Midbrain (tissue), 1 donor: ENCODE measurements at regions not wholly inside any gene's neighbourhood (a gene's known extent, or its start where the extent isn't known, plus 50 kb on each side); places are given as distances from the start of the nearest gene placed in this dataset.

Source experiments
- DNase-seq: peaks from one replicate; lab custom pipeline; 2025; lab: John Stamatoyannopoulos, UW

GRCh38 chr1:194267021-194267420 is 1080.6 kb upstream of the B3GALT2 start:
- no peak for DNase-seq

GRCh38 chr1:194256010-194256409 is 1069.6 kb upstream of the B3GALT2 start:
- DNase-seq, result no peak

GRCh38 chr1:194252199-194252598 is 1065.8 kb upstream of the B3GALT2 start:
- DNase-seq, result no peak

GRCh38 chr1:194241215-194241614 is 1054.8 kb upstream of the B3GALT2 start:
- DNase-seq, result no peak

- no peak for DNase-seq
These were observed 1046.7 kb upstream of the B3GALT2 start for GRCh38 chr1:194233069-194233468.

- no peak for DNase-seq
These were observed 1044.1 kb upstream of the B3GALT2 start for GRCh38 chr1:194230351-194231144.

- DNase-seq, result no peak
These were observed 1042.0 kb upstream of the B3GALT2 start for GRCh38 chr1:194228427-194228826.

GRCh38 chr1:194227161-194227560 is 1040.7 kb upstream of the B3GALT2 start:
- no peak for DNase-seq

GRCh38 chr1:194225821-194226220 is 1039.4 kb upstream of the B3GALT2 start:
- no peak for DNase-seq

- DNase-seq, result no peak
These were observed 1037.2 kb upstream of the B3GALT2 start for GRCh38 chr1:194223596-194223995.

GRCh38 chr1:194215448-194215847 is 1029.0 kb upstream of the B3GALT2 start:
- no peak for DNase-seq

- DNase-seq, result no peak
These were observed 1028.3 kb upstream of the B3GALT2 start for GRCh38 chr1:194214735-194215134.

- no peak for DNase-seq
These were observed 1023.5 kb upstream of the B3GALT2 start for GRCh38 chr1:194209920-194210319.

- no peak for DNase-seq
These were observed 1022.3 kb upstream of the B3GALT2 start for GRCh38 chr1:194208674-194209073.

- no peak for DNase-seq
These were observed 1010.1 kb upstream of the B3GALT2 start for GRCh38 chr1:194196562-194196961.

GRCh38 chr1:194194724-194195123 is 1008.3 kb upstream of the B3GALT2 start:
- no peak for DNase-seq

GRCh38 chr1:194184974-194185373 is 998.6 kb upstream of the B3GALT2 start:
- no peak for DNase-seq

- DNase-seq, result no peak
These were observed 998.0 kb upstream of the B3GALT2 start for GRCh38 chr1:194184425-194184824.

- DNase-seq, result no peak
These were observed 995.4 kb upstream of the B3GALT2 start for GRCh38 chr1:194181845-194182244.

GRCh38 chr1:194176212-194176611 is 989.8 kb upstream of the B3GALT2 start:
- DNase-seq, result no peak

- no peak for DNase-seq
These were observed 988.8 kb upstream of the B3GALT2 start for GRCh38 chr1:194175251-194175650.

GRCh38 chr1:194174528-194174927 is 988.1 kb upstream of the B3GALT2 start:
- DNase-seq, result no peak

GRCh38 chr1:194171596-194171995 is 985.2 kb upstream of the B3GALT2 start:
- DNase-seq, result no peak
